ENCODE measurements at regions not wholly inside any gene's neighbourhood (a gene's known extent, or its start where the extent isn't known, plus 50 kb on each side); places are given as distances from the start of the nearest gene placed in this dataset.

GRCh38 chr2:221981912-221982470 is 316.8 kb downstream of the PAX3 start:
- TF ChIP-seq EZH2 (IDR thresholded peaks at IDR 0.05; ENCODE audit: insufficient read depth, poor library complexity, severe bottlenecking) (no peak), EZH2phosphoT487 (IDR thresholded peaks at IDR 0.05; ENCODE audit: insufficient read depth, low read depth) (no peak)
